IPS-15b (cell line): ENCODE measurements at regions not wholly inside any gene's neighbourhood (a gene's known extent, or its start where the extent isn't known, plus 50 kb on each side); places are given as distances from the start of the nearest gene placed in this dataset.
"Not testable (repeated sequence)": the region's sequence is repeated elsewhere in the genome, so short reads cannot be mapped to it uniquely, and the experiment has no call there.

Source experiments
- H3K27me3 ChIP-seq: one replicate; pipeline ENCODE4 v1.6.1; 2013; ENCODE audit warnings: low read length; ENCODE audit not compliant: control insufficient read depth, insufficient read depth
- H3K36me3 ChIP-seq: one replicate; pipeline ENCODE4 v1.6.1; 2013; ENCODE audit warnings: low read length; ENCODE audit not compliant: control insufficient read depth, insufficient read depth
- H3K4me1 ChIP-seq: one replicate; pipeline ENCODE4 v1.6.1; 2013; ENCODE audit warnings: mild to moderate bottlenecking, low read length; ENCODE audit not compliant: control insufficient read depth, insufficient read depth
- H3K4me3 ChIP-seq: one replicate; pipeline ENCODE4 v1.5.1; 2013; ENCODE audit warnings: low read depth, low read length
- H3K9ac ChIP-seq: one replicate; pipeline ENCODE4 v1.6.1; 2013; ENCODE audit warnings: low read depth, mild to moderate bottlenecking, low read length
- H3K9me3 ChIP-seq: one replicate; pipeline ENCODE4 v1.6.1; 2013; ENCODE audit warnings: mild to moderate bottlenecking, low read length; ENCODE audit not compliant: control insufficient read depth, insufficient read depth

- not testable (repeated sequence) for H3K4me1 ChIP-seq, H3K4me3 ChIP-seq, H3K9me3 ChIP-seq, H3K9ac ChIP-seq, H3K36me3 ChIP-seq, H3K27me3 ChIP-seq
Observed at GRCh38 chr5:34096033-34096432, 53.0 kb upstream of the C1QTNF3 start.

DNA sequence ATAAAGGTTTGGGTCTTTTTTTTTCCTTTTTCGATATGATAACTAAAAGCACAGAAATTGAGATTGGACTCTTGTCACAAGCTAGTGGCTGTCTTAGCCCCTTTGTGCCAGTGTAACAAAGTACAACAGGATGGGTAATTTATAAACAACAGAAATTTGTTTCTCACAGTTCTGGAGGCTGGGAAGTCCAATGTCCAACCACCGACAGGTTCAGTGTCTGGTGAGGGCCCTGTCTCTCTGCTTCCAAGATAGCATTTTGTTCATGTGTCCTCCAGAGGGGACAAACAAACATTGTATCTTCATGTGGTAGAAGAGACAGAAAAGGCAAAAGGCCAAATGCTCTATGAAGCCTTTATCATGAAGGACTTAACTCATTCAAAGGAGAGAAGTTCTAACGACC, 56.9 kb upstream of the C1QTNF3 start:
- H3K27me3 ChIP-seq, H3K9ac ChIP-seq, H3K36me3 ChIP-seq, H3K4me1 ChIP-seq, H3K9me3 ChIP-seq, H3K4me3 ChIP-seq: not testable (repeated sequence)

- H3K4me3 ChIP-seq, H3K4me1 ChIP-seq, H3K9ac ChIP-seq, H3K36me3 ChIP-seq, H3K27me3 ChIP-seq, H3K9me3 ChIP-seq: not testable (repeated sequence)
Observed at GRCh38 chr5:34101567-34101966, 58.6 kb upstream of the C1QTNF3 start.

- H3K27me3 ChIP-seq, H3K4me1 ChIP-seq, H3K9ac ChIP-seq, H3K9me3 ChIP-seq, H3K4me3 ChIP-seq, H3K36me3 ChIP-seq: not testable (repeated sequence)
Observed at GRCh38 chr5:34108897-34109296, 65.9 kb upstream of the C1QTNF3 start.

DNA sequence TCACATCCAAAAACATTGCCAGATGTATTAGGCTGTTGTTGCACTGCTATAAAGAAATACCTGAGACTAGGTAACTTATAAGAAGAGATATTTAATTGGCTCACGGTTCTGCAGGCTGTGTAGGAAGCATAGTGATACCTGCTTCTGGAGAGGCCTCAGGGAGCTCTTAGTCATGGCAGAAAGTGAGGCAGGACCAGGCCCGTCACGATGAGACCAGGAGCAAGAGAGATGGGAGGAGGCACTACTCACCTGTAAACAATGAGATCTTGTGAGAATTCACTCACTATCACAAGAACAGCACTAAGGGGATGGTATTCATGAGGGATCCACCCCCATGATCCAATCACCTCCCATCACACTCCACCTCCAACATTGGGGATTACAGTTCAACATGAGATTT, 81.3 kb upstream of the C1QTNF3 start:
- H3K4me3 ChIP-seq, H3K9me3 ChIP-seq, H3K4me1 ChIP-seq, H3K36me3 ChIP-seq, H3K27me3 ChIP-seq, H3K9ac ChIP-seq: not testable (repeated sequence)

GRCh38 chr5:34125354-34125753, 82.3 kb upstream of the C1QTNF3 start:
- not testable (repeated sequence) for H3K4me3 ChIP-seq, H3K4me1 ChIP-seq, H3K9me3 ChIP-seq, H3K27me3 ChIP-seq, H3K9ac ChIP-seq, H3K36me3 ChIP-seq

DNA sequence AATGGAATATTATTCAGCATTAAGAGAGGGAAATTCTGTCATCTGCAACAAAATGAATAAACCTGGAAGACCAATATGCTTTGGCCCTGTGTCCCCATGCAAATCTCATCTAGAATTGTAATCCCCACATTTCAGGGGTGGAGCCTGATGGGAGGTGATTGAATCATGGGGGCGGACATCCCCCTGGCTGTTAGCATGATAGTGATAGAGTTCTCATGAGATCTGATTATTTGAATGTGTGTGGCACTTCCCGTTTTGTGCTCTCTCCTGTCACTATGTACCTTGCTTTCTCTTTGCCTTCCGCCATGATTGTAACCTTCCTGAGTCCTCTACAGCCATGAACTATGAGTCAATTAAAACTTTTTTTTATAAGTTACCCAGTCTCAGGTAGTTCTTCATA, 83.7 kb upstream of the C1QTNF3 start:
- H3K27me3 ChIP-seq, H3K4me3 ChIP-seq, H3K9ac ChIP-seq, H3K4me1 ChIP-seq, H3K36me3 ChIP-seq, H3K9me3 ChIP-seq: not testable (repeated sequence)

- not testable (repeated sequence) for H3K9me3 ChIP-seq, H3K36me3 ChIP-seq, H3K9ac ChIP-seq, H3K27me3 ChIP-seq, H3K4me1 ChIP-seq, H3K4me3 ChIP-seq
Observed at GRCh38 chr5:34127818-34128217, 84.8 kb upstream of the C1QTNF3 start.

DNA sequence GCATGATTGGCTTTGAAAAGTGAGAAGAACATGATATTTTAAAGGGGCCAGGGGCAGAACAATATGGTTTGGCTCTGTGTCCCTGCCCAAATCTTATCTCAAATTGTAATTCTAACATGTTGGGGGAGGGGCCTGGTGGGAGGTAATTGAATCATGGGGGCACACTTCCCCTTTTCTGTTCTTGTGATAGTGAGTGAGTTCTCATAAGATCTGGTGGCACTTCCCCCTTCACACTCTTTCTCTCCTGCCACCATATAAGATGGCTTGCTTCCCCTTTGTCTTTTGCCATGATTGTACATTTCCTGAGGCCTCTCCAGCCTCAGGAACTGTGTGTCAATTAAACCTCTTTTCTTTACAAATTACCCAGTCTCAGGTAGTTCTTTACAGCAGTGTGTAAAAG, 85.9 kb upstream of the C1QTNF3 start:
- H3K4me1 ChIP-seq, H3K36me3 ChIP-seq, H3K9ac ChIP-seq, H3K9me3 ChIP-seq, H3K27me3 ChIP-seq, H3K4me3 ChIP-seq: not testable (repeated sequence)

DNA sequence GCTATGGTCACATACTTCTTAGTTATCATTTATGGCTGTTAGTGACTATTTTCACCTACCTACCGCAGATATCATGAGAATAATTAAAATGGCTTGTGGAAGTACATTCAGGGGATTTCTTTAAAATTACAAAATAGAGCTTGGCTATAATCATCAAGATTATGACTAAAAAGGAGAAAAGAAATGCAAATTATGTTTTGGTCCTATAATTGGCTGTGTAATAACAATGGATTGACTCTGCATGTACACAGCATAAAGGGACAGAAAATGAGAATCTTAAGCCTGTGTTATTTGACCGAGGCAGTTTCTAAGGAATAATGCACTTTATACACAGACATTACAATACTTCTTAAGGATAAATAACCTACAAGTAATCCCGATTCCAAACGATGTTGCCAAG, 112.0 kb upstream of the C1QTNF3 start:
- H3K9ac ChIP-seq, H3K36me3 ChIP-seq, H3K4me1 ChIP-seq, H3K4me3 ChIP-seq, H3K9me3 ChIP-seq, H3K27me3 ChIP-seq: not testable (repeated sequence)

DNA sequence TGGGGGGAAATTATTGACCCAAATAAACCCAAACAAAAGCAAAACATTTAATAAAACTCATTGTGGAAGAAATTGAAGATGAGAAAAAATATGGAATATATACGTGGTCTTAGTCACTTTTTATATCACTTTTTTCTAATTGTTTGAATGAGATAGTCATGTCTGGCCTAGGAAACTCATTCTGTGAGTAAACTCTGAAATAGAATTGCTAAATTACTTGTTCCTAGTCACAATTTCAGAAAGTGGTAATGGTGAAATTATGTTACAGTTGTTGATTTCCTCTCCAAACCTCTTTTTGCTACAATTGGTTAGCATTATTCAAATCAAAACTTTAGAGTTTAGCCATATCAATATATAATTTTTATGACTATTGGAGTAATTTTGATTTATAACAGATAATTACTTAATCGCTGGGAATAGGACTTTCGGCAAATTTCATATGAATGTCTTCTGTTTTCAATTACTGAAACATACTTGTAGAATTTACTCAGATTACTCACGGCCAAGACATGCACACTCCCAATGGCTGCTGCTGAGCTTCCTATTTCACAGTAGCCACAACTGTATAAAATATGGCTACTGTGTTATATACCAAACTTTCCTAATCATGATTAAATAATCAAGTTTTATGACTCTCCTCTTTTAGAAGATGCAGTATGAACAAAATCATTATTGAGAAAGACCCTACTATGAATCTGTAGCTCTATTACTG, 113.8 kb upstream of the C1QTNF3 start:
- not testable (repeated sequence) for H3K4me1 ChIP-seq, H3K9ac ChIP-seq, H3K36me3 ChIP-seq, H3K27me3 ChIP-seq, H3K9me3 ChIP-seq, H3K4me3 ChIP-seq

DNA sequence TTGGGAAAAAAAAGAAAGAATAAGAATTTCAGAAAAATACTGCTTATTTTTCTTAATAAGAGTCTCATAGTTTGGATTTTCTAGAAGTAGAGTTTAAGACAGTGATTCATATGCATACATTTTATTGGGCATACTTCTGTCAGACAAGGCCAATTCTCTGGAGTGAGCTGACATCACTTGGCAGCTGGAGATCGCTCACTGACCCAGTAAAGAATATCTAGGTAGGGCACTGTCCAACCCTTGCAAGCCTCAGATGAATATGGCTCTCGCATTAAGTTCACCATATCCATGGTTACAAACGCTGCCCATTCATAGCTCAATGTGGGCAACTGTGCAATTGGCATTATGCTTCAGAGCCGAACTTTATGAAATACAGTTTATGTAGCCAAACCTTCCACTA, 117.9 kb upstream of the C1QTNF3 start:
- H3K9me3 ChIP-seq, H3K4me3 ChIP-seq, H3K27me3 ChIP-seq, H3K9ac ChIP-seq, H3K36me3 ChIP-seq, H3K4me1 ChIP-seq: not testable (repeated sequence)

- not testable (repeated sequence) for H3K9me3 ChIP-seq, H3K9ac ChIP-seq, H3K36me3 ChIP-seq, H3K4me1 ChIP-seq, H3K4me3 ChIP-seq, H3K27me3 ChIP-seq
Observed at GRCh38 chr5:34171398-34171797, 128.4 kb upstream of the C1QTNF3 start.
